ENCODE measurements at regions not wholly inside any gene's neighbourhood (a gene's known extent, or its start where the extent isn't known, plus 50 kb on each side); places are given as distances from the start of the nearest gene placed in this dataset.

DNA sequence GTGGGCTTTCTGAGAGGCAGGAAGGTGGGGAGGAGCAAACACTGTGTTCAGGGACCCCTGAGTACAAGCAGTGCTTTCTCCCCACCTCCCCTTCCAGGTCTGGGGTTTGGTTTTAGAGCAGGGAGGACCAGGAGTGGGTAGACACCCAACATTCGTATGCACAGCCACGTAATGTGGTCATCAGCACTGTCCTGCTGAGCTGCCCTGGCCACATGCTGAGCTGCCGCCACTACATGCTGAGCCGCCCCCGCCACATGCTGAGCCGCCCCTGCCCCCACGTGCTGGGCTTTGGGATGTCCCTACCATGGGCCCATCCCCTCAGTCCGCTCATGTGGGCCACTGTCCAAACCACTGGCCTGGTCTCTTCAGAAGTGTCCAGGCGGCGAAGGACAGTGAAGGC, 214.9 kb upstream of the CST7 start:
- TF ChIP-seq ZNF274 (IDR thresholded peaks at IDR 0.05; ENCODE audit: low read depth, low read length) = no peak
- no peak overlapping the region for H3K4me3 ChIP-seq (ENCODE audit: low read length)

DNA sequence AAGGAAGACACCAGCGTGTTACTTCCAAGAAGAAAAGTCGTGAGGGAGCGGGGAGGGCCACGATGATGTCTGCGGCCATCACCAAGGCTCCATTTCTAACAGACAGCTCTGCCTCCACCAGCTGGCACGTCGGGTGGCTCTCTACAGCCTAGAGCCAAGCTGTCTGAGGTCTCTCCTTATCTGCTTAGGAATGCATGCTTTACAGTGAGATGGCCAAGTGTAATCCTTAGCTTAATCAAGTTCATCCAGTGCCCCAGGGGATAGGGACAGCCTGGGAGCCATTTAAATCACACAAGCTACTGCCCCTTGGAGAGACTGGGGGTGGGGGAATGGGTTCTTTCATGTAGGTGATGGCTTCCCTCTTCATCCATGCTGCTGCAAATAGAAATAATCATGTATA, 213.8 kb upstream of the CST7 start:
- no peak for TF ChIP-seq ZNF274 (IDR thresholded peaks at IDR 0.05; ENCODE audit: low read depth, low read length)
- no peak overlapping the region for H3K4me3 ChIP-seq (ENCODE audit: low read length)

- TF ChIP-seq ZNF274 (IDR thresholded peaks at IDR 0.05; ENCODE audit: low read depth, low read length) = no peak
- H3K4me3 ChIP-seq (ENCODE audit: low read length) = no peak overlapping the region
Measured at GRCh38 chr20:24736131-24736843, 212.8 kb upstream of the CST7 start.

- H3K4me3 ChIP-seq (ENCODE audit: low read length) = no peak overlapping the region
- TF ChIP-seq ZNF274 (IDR thresholded peaks at IDR 0.05; ENCODE audit: low read depth, low read length) = no peak
Measured at GRCh38 chr20:24736844-24737211, 212.2 kb upstream of the CST7 start.

- no peak for TF ChIP-seq ZNF274 (IDR thresholded peaks at IDR 0.05; ENCODE audit: low read depth, low read length)
- H3K4me3 ChIP-seq (ENCODE audit: low read length) = no peak overlapping the region
Measured at GRCh38 chr20:24737212-24737850, 211.7 kb upstream of the CST7 start.

DNA sequence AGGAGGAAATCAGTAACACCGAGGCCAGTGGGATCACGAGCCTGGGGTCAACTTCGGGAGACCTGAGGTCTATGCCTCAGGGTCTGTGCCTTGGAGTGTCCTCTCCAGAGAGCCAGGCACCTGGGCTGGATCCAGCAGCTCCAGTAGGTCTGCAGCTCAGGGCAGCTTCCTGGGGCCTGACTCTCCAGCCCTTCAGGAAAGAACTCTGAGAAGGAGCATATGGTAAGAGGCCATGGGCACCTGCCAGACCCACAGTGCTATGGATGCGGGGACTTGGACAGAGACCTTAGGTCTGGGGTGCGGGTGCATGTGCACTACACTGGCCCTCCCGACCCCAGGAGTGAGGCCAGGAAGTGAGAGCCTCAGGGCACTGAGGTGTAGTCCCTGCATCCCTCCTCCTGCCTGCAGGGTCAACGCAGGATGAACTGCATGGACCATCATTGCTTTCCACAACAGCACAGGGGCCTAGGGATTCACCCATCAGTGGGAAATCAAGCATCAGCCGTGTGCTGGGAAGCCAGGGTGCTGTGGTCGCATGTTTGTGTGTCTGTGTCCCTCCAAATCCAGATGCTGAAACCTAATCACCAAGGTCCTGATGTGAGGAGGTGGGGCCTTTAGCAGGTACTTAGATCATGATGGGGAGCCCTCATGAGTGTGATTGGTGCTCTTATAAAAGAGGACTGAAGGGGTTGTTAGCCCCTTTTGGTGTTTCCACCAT, 210.9 kb upstream of the CST7 start:
- TF ChIP-seq ZNF274 (IDR thresholded peaks at IDR 0.05; ENCODE audit: low read depth, low read length) = no peak
- H3K4me3 ChIP-seq (ENCODE audit: low read length) = no peak overlapping the region

- H3K4me3 ChIP-seq (ENCODE audit: low read length) = no peak overlapping the region
- TF ChIP-seq ZNF274 (IDR thresholded peaks at IDR 0.05; ENCODE audit: low read depth, low read length) = no peak
Measured at GRCh38 chr20:24738981-24739633, 210.0 kb upstream of the CST7 start.

DNA sequence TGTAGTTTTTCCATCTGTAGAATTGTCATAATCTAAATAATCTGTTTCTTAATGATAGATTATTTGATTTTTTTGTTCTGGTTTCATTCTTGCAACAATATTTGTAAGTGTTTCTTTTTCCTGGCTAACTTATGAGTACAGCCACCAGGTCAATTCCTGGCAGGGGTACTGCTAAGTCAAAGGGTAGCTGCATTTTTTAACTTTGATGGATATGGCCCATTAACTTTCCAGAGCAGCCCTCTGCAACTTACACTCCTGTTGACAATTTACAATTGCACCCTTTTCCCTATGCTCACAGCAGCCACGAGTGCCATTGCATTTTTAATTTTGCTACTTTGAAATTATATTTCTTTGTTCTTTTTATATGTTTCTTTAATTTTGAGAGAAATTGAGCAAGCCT, 209.3 kb upstream of the CST7 start:
- TF ChIP-seq ZNF274 (IDR thresholded peaks at IDR 0.05; ENCODE audit: low read depth, low read length) = no peak
- no peak overlapping the region for H3K4me3 ChIP-seq (ENCODE audit: low read length)

DNA sequence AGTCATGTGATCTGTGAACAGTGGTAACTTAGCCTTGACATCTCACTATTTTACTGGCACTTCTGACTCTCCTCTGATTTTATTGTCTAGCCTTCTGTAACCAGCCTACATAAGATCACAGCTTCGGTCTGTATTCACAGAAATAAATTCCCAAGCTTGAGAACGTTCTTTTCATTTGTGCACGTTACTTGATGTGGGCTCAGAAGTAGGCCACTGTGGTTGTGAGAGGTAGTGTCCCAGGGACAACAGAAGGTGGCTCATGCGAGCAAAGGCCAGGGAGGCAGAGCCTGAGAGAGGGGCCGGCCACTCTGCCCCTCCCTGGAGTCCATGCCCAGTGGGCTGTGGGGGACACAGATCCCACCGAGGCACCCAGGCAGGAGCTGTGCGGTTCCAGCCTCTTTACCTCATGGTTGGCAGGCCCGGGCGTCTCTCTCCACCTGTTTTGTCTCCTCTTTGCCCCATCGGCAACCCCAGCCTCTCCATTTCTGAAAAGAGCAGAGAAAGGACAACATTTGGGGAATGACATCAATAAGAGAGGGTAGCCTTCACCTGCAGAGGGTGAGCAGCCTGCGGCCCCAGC, 207.5 kb upstream of the CST7 start:
- H3K4me3 ChIP-seq (ENCODE audit: low read length) = no peak overlapping the region
- no peak for TF ChIP-seq ZNF274 (IDR thresholded peaks at IDR 0.05; ENCODE audit: low read depth, low read length)

DNA sequence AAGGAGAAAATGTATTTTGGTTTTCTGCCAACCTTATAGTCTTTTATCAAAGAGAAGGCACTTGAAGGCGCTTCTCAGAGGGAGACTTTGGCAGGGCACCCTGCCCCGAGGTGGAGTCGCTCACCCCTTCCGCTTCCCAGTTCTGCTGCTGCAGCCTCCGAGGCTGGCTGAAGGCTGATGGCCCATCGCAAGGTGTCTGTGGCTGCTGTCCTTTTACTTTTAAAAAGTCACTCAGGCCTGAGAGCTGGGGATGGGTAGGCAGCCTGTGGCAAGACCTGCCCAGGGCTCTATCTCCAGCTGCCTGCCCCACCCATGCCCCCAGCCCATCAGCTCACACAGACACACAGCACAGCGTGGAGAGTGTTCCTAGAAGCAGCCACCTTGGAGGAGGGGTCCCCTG, 206.6 kb upstream of the CST7 start:
- TF ChIP-seq ZNF274 (IDR thresholded peaks at IDR 0.05; ENCODE audit: low read depth, low read length) = no peak
- H3K4me3 ChIP-seq (ENCODE audit: low read length) = no peak overlapping the region

- no peak for TF ChIP-seq ZNF274 (IDR thresholded peaks at IDR 0.05; ENCODE audit: low read depth, low read length)
- H3K4me3 ChIP-seq (ENCODE audit: low read length) = no peak overlapping the region
Measured at GRCh38 chr20:24742989-24743388, 206.1 kb upstream of the CST7 start.

- TF ChIP-seq ZNF274 (IDR thresholded peaks at IDR 0.05; ENCODE audit: low read depth, low read length) = no peak
- H3K4me3 ChIP-seq (ENCODE audit: low read length) = no peak overlapping the region
Measured at GRCh38 chr20:24743641-24744040, 205.4 kb upstream of the CST7 start.

DNA sequence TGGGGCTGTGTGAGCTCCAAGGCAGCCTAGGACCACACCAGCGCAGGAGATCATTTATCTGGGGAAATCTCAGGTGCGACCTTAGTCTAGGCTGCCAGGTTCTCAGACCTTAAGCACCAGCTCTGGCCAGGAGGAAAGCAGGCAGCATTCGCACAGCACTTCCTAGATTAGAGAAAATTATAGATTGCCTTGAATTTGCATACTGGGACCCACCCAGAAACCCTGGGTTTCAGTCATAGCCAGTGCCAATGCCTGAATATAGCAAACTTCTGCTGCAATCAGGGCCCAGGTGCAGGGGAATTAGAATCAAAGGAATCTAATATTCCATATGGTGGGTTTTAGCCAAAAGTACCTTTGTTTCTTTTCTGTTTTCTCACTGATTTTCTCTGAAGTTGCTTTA, 204.3 kb upstream of the CST7 start:
- TF ChIP-seq ZNF274 (IDR thresholded peaks at IDR 0.05; ENCODE audit: low read depth, low read length) = no peak
- no peak overlapping the region for H3K4me3 ChIP-seq (ENCODE audit: low read length)

DNA sequence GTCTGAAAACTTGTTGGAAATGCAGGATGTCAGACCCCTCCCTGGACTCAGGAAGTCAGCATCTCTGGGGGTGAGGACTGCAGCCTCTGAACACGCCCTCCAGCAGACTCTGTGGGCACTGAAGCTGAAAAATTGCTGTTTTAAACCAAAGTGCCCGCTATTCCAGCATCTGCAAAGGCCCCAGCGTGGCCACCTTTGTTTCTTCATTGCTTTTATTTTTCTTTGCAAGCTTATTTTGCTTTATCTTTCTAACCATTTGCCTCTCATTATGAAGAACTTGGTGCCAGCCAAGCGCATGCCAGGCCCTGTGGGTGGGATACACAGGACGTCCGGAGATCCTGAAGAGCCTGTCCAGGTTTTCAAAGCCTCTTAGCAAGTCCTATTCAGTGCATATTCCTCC, 203.9 kb upstream of the CST7 start:
- H3K4me3 ChIP-seq (ENCODE audit: low read length) = no peak overlapping the region
- TF ChIP-seq ZNF274 (IDR thresholded peaks at IDR 0.05; ENCODE audit: low read depth, low read length) = no peak
